Adrenal gland (tissue), 5 donors: ENCODE measurements at regions not wholly inside any gene's neighbourhood (a gene's known extent, or its start where the extent isn't known, plus 50 kb on each side); places are given as distances from the start of the nearest gene placed in this dataset.

Experiments used
- CTCF ChIP-seq, 6 experiments: fragments of 450-650 bp in 4 of 6; fragments of 200-600 bp in 2 of 6; sonication (generic) in 1 of 6; IDR thresholded peaks; 1 replicate in 5 of 6; 2 replicates in 1 of 6; pipeline versions ENCODE4 v1.5.1 to v1.8.0; 2016 to 2021; ENCODE audit warnings: antibody characterized with exemption in 6 of 6, mild to moderate bottlenecking in 2 of 6, moderate library complexity in 1 of 6
- POLR2A ChIP-seq, 2 donors: fragments of 450-650 bp; IDR thresholded peaks; one replicate each; pipeline ENCODE4 v1.6.1; 2017; ENCODE audit warnings: antibody characterized with exemption in 2 of 2, mild to moderate bottlenecking in 2 of 2, moderate library complexity in 1 of 2
- donor health status: DM: no; HTN: no; CAD: no.

- TF ChIP-seq POLR2A (IDR thresholded peaks at IDR 0.05) (no peak), CTCF (IDR thresholded peaks at IDR 0.05) (no peak)
These were observed 352.5 kb downstream of the KCNJ2 start for GRCh38 chr17:70521821-70522256.
